GM06990 (cell line): ENCODE measurements at regions not wholly inside any gene's neighbourhood (a gene's known extent, or its start where the extent isn't known, plus 50 kb on each side); places are given as distances from the start of the nearest gene placed in this dataset.

ENCODE experiments used
- DNase-seq: peaks from one replicate; pipeline ENCODE4 v3.0.0-alpha.2; 2011; ENCODE audit not compliant: insufficient read length; ENCODE audit errors: extremely low read depth
- H3K27me3 ChIP-seq: replicated peaks from 2 replicates; pipeline ENCODE4 v1.6.0; 2011; ENCODE audit warnings: low read length; ENCODE audit not compliant: control insufficient read depth, insufficient read depth
- H3K36me3 ChIP-seq: 2 replicates; pipeline ENCODE4 v1.5.1; 2011; ENCODE audit warnings: low read length; ENCODE audit not compliant: control insufficient read depth, insufficient read depth
- H3K4me3 ChIP-seq: replicated peaks from 2 replicates; pipeline ENCODE4 v1.5.1; 2011; ENCODE audit warnings: low read depth, mild to moderate bottlenecking, control low read depth, low read length
- CTCF ChIP-seq: IDR thresholded peaks from 2 replicates; pipeline ENCODE4 v1.5.1; 2011; ENCODE audit warnings: low read length, control low read depth, mild to moderate bottlenecking, inconsistent platforms; ENCODE audit not compliant: insufficient read depth, poor library complexity, severe bottlenecking

DNA sequence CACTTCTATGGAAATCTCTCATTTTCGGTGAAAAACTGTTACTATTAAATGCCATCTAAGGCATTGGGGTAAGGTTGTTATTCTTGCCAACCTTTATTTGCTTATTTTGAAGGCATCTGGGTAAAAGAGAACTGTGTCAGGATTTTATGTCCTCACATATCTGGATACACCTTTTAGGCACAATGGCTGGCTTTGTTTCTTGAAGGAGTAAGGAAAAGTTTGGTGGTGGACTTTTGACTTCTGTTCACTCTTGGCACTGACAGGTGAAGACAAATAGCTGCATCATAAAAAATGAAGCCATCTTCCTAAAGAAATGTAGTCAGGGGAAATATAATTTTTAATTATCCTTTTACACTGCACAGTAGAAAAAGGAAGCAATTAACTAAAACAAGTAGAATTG, 310.0 kb downstream of the CNTN3 start:
- Histone ChIP-seq H3K4me3 (no peak overlapping the region), H3K27me3 (no peaks in the 10 kb centered on the region), H3K36me3 (no peaks in the 10 kb centered on the region)
- TF ChIP-seq CTCF: no peak
- no peak for DNase-seq

DNA sequence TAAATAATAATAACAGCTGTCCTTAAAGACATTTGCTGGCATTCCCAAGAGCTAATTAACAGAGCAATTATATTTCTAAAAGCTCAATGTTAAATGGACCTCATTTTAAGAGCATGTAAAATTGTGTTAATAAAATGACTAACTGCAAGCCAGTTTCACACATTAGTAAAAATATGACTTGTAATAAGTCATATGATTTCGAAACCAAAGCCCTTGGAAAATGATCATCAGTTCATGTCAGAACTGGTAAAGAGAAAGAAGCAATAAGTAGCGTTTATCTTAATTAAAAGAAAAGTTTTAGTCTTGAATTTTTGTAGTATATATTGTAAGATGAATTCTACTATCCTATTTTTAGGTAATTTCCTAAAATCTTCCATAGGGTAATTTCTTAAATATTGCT, 310.7 kb downstream of the CNTN3 start:
- Histone ChIP-seq H3K36me3 (no peaks in the 10 kb centered on the region), H3K4me3 (no peak overlapping the region), H3K27me3 (no peaks in the 10 kb centered on the region)
- TF ChIP-seq CTCF: no peak
- no peak for DNase-seq

- TF ChIP-seq CTCF: no peak
- no peaks in the 10 kb centered on the region for H3K36me3 ChIP-seq
- DNase-seq: no peak
- no peaks in the 10 kb centered on the region for H3K27me3 ChIP-seq
- H3K4me3 ChIP-seq: no peak overlapping the region
Measured at GRCh38 chr3:74302969-74303368, 311.5 kb downstream of the CNTN3 start.

DNA sequence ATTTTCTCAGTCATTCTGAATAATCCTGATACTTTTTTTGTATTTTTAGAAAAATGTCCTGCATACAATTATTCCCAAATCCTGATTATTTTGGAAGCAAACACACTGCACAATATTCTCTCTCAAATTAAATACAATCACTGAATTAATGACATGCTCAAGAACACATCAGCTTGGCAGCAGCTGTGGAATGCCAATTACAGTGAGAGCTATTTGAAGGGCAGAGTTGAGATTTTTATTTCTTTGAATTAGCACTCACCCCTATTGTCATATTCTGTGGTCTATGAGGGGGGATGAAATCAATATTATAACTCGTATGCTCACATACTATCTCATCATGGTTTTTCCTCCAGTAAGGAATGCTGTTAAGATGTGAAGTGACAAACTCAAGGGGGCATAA, 312.2 kb downstream of the CNTN3 start:
- TF ChIP-seq CTCF: no peak
- H3K27me3 ChIP-seq: no peaks in the 10 kb centered on the region
- no peak overlapping the region for H3K4me3 ChIP-seq
- DNase-seq: no peak
- no peaks in the 10 kb centered on the region for H3K36me3 ChIP-seq

- Histone ChIP-seq H3K27me3 (no peaks in the 10 kb centered on the region), H3K4me3 (no peak overlapping the region), H3K36me3 (no peaks in the 10 kb centered on the region)
- DNase-seq: no peak
- TF ChIP-seq CTCF: no peak
Measured at GRCh38 chr3:74301056-74301455, 313.4 kb downstream of the CNTN3 start.

DNA sequence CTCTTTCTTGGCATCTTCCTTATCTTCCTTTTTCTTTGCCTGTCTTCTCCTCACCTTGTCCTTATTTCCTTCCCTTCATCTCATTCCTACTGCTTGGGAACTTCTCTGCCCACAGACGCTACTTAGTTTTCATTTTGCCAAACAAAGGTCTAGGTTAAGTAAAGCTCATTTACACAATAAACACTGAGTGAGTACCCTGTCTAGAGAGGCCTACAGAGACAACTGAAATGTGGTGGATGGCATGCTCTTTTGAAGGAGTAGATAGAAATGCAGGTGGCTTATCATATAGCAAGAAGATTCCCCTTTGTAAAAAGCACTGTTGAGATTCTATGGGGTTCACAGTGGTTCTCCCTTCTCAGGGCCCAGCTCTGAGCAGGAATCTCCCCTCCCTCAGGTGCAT, 319.0 kb downstream of the CNTN3 start:
- no peak for DNase-seq
- H3K4me3 ChIP-seq: no peak overlapping the region
- H3K27me3 ChIP-seq: no peaks in the 10 kb centered on the region
- no peak for TF ChIP-seq CTCF
- no peaks in the 10 kb centered on the region for H3K36me3 ChIP-seq
